Lower leg skin (tissue), 3 donors: ENCODE measurements at regions not wholly inside any gene's neighbourhood (a gene's known extent, or its start where the extent isn't known, plus 50 kb on each side); places are given as distances from the start of the nearest gene placed in this dataset.

Source experiments
- CTCF ChIP-seq, 3 donors: fragments of 450-650 bp; IDR thresholded peaks; one replicate each; pipeline ENCODE4 v1.5.1; 2016; ENCODE audit warnings: antibody characterized with exemption in 3 of 3, mild to moderate bottlenecking in 3 of 3, moderate library complexity in 2 of 3
- POLR2A ChIP-seq, 2 donors: fragments of 450-650 bp; IDR thresholded peaks; one replicate each; pipeline ENCODE4 v1.6.1; 2016 to 2017; ENCODE audit warnings: antibody characterized with exemption in 2 of 2, mild to moderate bottlenecking in 1 of 2, moderate library complexity in 1 of 2

- TF ChIP-seq POLR2A (IDR thresholded peaks at IDR 0.05) (no peak), CTCF (IDR thresholded peaks at IDR 0.05) (no peak)
Measured at GRCh38 chr5:13566871-13567339, 377.6 kb downstream of the DNAH5 start.
